Activated CD4-positive, alpha-beta T cell treated with anti-CD3 and anti-CD28 coated beads, Interleukin-10, Interleukin-2, amounts not matched to agents 100 ng/mL and 50 ng/mL, durations not matched to agents 16 hours and 8 hours (primary cell): ENCODE measurements at regions not wholly inside any gene's neighbourhood (a gene's known extent, or its start where the extent isn't known, plus 50 kb on each side); places are given as distances from the start of the nearest gene placed in this dataset.
"Not testable (repeated sequence)": the region's sequence is repeated elsewhere in the genome, so short reads cannot be mapped to it uniquely, and the experiment has no call there.

ENCODE experiments used
- DNase-seq: peaks from one replicate; pipeline ENCODE4 v3.0.0-alpha.2; 2020

- no peak for DNase-seq
Observed at GRCh38 chr16:58866935-58867334, 132.8 kb upstream of the GOT2 start.

GRCh38 chr16:58863761-58864160 lies 129.6 kb upstream of the GOT2 start:
- no peak for DNase-seq

GRCh38 chr16:58863042-58863441 lies 128.9 kb upstream of the GOT2 start:
- no peak for DNase-seq

GRCh38 chr16:58862334-58863021 lies 128.4 kb upstream of the GOT2 start:
- no peak for DNase-seq

- DNase-seq = no peak
Observed at GRCh38 chr16:58859958-58860669, 126.0 kb upstream of the GOT2 start.

GRCh38 chr16:58858577-58858976 lies 124.5 kb upstream of the GOT2 start:
- DNase-seq = not testable (repeated sequence)

- DNase-seq = no peak
Observed at GRCh38 chr16:58855291-58855863, 121.3 kb upstream of the GOT2 start.

- no peak for DNase-seq
Observed at GRCh38 chr16:58853854-58854791, 120.0 kb upstream of the GOT2 start.

GRCh38 chr16:58850678-58851020 lies 116.5 kb upstream of the GOT2 start:
- no peak for DNase-seq

GRCh38 chr16:58850019-58850677 lies 116.0 kb upstream of the GOT2 start:
- no peak for DNase-seq

- DNase-seq = no peak
Observed at GRCh38 chr16:58848662-58849002, 114.5 kb upstream of the GOT2 start.

GRCh38 chr16:58847902-58848661 lies 114.0 kb upstream of the GOT2 start:
- DNase-seq = no peak

GRCh38 chr16:58846226-58846625 lies 112.1 kb upstream of the GOT2 start:
- not testable (repeated sequence) for DNase-seq

GRCh38 chr16:58843675-58844074 lies 109.6 kb upstream of the GOT2 start:
- DNase-seq = no peak

- DNase-seq = no peak
Observed at GRCh38 chr16:58842746-58843145, 108.6 kb upstream of the GOT2 start.

- no peak for DNase-seq
Observed at GRCh38 chr16:58842156-58842555, 108.0 kb upstream of the GOT2 start.

GRCh38 chr16:58837950-58838349 lies 103.8 kb upstream of the GOT2 start:
- DNase-seq = no peak

GRCh38 chr16:58836427-58836826 lies 102.3 kb upstream of the GOT2 start:
- no peak for DNase-seq

GRCh38 chr16:58832386-58832895 lies 98.3 kb upstream of the GOT2 start:
- no peak for DNase-seq

- no peak for DNase-seq
Observed at GRCh38 chr16:58831386-58831785, 97.3 kb upstream of the GOT2 start.

- DNase-seq = no peak
Observed at GRCh38 chr16:58828901-58829545, 94.9 kb upstream of the GOT2 start.
